ENCODE measurements at regions not wholly inside any gene's neighbourhood (a gene's known extent, or its start where the extent isn't known, plus 50 kb on each side); places are given as distances from the start of the nearest gene placed in this dataset.

- in situ Hi-C loops (cut with HindIII; ENCODE audit: low pct_unique_long_range_greater_than_20kb, low sequenced_read_pairs) (no loop called here), intact Hi-C loops (cut with micrococcal nuclease; ENCODE audit: unreplicated experiment) (no loop called here)
- DNase-seq (ENCODE audit: low read depth, low spot score) = no peak
- Histone ChIP-seq H3K4me1 (ENCODE audit: control insufficient read depth, insufficient read depth, low read length) (no peaks in the 10 kb centered on the region), H3K9me3 (ENCODE audit: control insufficient read depth, insufficient read depth, low read depth, low read length) (no peaks in the 10 kb centered on the region), H3K36me3 (ENCODE audit: control insufficient read depth, insufficient read depth, low read length) (no peaks in the 10 kb centered on the region), H3K27me3 (ENCODE audit: control insufficient read depth, insufficient read depth, low read length) (no peaks in the 10 kb centered on the region), H3K4me3 (ENCODE audit: low read depth in 2 of 2, low read length in 2 of 2) (no peak overlapping the region), H3K27ac (ENCODE audit: low read length) (no peak overlapping the region)
- ChIA-PET POLR2A (no interaction called here), CTCF (no interaction called here)
- TF ChIP-seq POLR2AphosphoS5 (IDR thresholded peaks at IDR 0.05; ENCODE audit: low read depth, low read length) (no peak), SIN3A (IDR thresholded peaks at IDR 0.05; ENCODE audit: borderline replicate concordance, insufficient read depth, low read depth, low read length) (no peak), TCF7L2 (IDR thresholded peaks at IDR 0.05; ENCODE audit: low read depth, low read length) (no peak), REST (IDR thresholded peaks at IDR 0.05; ENCODE audit: insufficient read depth in 1 of 2, low read depth in 2 of 2, low read length in 1 of 2) (no peak)
- TF ChIP-seq, protein P1, sequence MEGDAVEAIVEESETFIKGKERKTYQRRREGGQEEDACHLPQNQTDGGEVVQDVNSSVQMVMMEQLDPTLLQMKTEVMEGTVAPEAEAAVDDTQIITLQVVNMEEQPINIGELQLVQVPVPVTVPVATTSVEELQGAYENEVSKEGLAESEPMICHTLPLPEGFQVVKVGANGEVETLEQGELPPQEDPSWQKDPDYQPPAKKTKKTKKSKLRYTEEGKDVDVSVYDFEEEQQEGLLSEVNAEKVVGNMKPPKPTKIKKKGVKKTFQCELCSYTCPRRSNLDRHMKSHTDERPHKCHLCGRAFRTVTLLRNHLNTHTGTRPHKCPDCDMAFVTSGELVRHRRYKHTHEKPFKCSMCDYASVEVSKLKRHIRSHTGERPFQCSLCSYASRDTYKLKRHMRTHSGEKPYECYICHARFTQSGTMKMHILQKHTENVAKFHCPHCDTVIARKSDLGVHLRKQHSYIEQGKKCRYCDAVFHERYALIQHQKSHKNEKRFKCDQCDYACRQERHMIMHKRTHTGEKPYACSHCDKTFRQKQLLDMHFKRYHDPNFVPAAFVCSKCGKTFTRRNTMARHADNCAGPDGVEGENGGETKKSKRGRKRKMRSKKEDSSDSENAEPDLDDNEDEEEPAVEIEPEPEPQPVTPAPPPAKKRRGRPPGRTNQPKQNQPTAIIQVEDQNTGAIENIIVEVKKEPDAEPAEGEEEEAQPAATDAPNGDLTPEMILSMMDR (IDR thresholded peaks at IDR 0.05) = no peak
- ATAC-seq = no peak
- BruUV-seq (replicated peaks) = no TSS peak
These were observed 244.8 kb upstream of the TENT5A start for GRCh38 chr6:81997090-81997926.

- CTCF ChIA-PET = no interaction called here
- in situ Hi-C loops (cut with HindIII; ENCODE audit: low pct_unique_long_range_greater_than_20kb, low sequenced_read_pairs) = no loop called here
- Histone ChIP-seq H3K4me1 (ENCODE audit: control insufficient read depth, insufficient read depth, low read length) (no peaks in the 10 kb centered on the region), H3K36me3 (ENCODE audit: control insufficient read depth, insufficient read depth, low read length) (no peaks in the 10 kb centered on the region), H3K27me3 (ENCODE audit: control insufficient read depth, insufficient read depth, low read length) (no peaks in the 10 kb centered on the region), H3K27ac (ENCODE audit: low read length) (no peak overlapping the region), H3K4me3 (ENCODE audit: low read depth in 2 of 2, low read length in 2 of 2) (no peak overlapping the region), H3K9me3 (ENCODE audit: control insufficient read depth, insufficient read depth, low read depth, low read length) (no peaks in the 10 kb centered on the region)
- BruUV-seq (replicated peaks) = no TSS peak
- intact Hi-C loops (cut with micrococcal nuclease; ENCODE audit: unreplicated experiment) = no loop called here
- ATAC-seq (no peak), DNase-seq (ENCODE audit: low read depth, low spot score) (no peak)
- POLR2A ChIA-PET = no interaction called here
- TF ChIP-seq SIN3A (IDR thresholded peaks at IDR 0.05; ENCODE audit: borderline replicate concordance, insufficient read depth, low read depth, low read length) (no peak), POLR2AphosphoS5 (IDR thresholded peaks at IDR 0.05; ENCODE audit: low read depth, low read length) (no peak), REST (IDR thresholded peaks at IDR 0.05; ENCODE audit: insufficient read depth in 1 of 2, low read depth in 2 of 2, low read length in 1 of 2) (no peak)
These were observed 243.9 kb upstream of the TENT5A start for GRCh38 chr6:81996414-81996813.

Measured in Panc1 (cell line).